ENCODE measurements at regions not wholly inside any gene's neighbourhood (a gene's known extent, or its start where the extent isn't known, plus 50 kb on each side); places are given as distances from the start of the nearest gene placed in this dataset.
"Not testable (repeated sequence)": the region's sequence is repeated elsewhere in the genome, so short reads cannot be mapped to it uniquely, and the experiment has no call there.

- DNase-seq (ENCODE audit: low spot score) = no peak
These were observed 60.3 kb upstream of the ZNF81 start for GRCh38 chrX:47776292-47777006.

- no peak for DNase-seq (ENCODE audit: low spot score)
These were observed 63.9 kb upstream of the ZNF81 start for GRCh38 chrX:47772764-47773163.

DNA sequence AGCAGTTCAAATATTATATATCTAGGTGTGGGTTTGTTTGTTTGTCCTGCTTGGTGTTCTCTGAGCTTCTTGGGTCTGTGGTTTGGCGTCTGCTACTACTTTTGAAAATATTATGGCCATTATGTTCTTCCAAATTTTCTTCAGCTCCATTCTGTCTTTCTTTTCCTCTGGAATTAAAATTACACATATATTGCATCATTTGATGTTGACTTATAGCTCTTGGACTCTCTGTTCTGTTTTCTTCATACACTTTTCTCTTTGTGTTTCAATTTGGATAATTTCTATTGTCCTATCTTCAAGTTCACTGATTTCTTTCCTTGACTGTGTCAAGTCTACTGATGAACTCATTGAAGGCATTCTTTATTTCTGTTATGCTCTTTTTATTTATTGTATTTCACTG is 65.2 kb upstream of the ZNF81 start:
- no peak for DNase-seq (ENCODE audit: low spot score)

DNA sequence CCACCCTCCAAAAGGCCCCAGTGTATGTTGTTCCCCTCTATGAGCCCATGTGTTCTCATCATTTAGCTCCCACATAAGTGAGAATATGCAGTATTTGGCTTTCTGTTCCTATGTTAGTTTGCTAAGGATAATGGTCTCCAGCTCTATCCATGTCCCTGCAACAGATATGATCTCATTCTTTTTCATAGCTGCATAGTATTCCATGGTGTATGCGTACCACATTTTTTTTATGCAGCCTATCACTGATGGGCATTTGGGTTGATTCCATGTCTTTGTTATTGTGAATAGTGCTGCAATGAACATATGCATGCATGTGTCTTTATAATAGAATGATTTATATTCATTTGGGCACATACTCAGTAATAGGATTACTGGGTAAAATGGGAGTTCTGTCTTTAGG is 73.9 kb upstream of the ZNF81 start:
- not testable (repeated sequence) for DNase-seq (ENCODE audit: low spot score)

DNA sequence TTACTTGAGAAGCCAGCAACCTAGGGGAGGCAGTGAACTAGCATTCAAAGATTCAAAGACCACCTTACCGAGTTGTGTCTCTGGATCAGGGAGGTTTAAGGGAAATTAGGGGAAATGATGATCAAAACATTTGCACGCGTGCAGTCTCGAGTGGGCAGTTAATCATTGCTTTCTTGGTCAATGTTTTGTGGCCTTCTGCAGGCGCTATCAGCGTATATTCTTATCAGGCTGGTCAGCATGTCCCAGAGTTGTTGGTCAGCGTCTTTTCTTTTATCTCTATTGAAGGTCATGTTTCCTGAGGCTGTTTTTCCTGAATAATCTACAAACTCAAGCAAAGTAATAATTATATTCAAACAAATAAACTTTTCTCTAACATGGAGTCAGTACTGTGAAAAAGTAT is 84.0 kb upstream of the ZNF81 start:
- no peak for DNase-seq (ENCODE audit: low spot score)

GRCh38 chrX:47751670-47752069 is 85.0 kb upstream of the ZNF81 start:
- peak; percentile 59 for DNase-seq (ENCODE audit: low spot score)

DNA sequence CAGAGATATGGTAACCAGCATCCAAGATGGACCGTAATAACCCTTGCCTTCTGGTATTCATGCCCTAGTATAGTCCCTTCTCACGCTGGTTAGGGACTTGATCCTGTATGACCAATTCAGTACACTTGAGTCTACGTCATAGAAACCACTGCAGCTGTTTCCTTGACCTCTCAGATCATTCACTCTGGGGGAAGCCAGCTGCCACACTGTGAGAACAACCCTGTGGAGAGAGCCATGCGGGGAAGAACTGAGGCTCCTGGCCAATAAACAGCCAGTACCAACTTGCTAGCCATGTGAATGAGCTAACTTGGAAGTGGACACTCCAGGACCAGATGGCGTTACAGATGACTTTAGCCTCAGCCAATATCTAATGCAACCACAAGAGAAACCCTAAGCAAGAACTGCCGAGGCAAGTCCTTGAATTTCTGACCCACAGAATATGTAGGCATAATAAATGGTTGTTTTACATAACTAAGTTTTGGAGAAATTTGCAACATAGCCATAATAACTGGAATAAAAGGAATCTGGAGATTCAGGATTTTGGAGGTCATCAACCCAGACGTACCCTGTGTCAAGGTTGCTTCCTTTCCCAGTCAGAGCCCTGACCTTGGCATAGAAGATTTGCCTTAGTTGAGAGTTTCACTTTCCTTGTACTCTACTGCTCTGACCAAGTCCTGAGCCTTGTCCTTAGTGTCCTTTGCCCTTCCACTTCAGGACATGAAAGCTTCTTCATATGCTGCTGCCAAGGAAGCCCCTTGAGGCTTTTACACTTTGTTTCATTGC is 87.3 kb upstream of the ZNF81 start:
- DNase-seq (ENCODE audit: low spot score) = no peak

DNA sequence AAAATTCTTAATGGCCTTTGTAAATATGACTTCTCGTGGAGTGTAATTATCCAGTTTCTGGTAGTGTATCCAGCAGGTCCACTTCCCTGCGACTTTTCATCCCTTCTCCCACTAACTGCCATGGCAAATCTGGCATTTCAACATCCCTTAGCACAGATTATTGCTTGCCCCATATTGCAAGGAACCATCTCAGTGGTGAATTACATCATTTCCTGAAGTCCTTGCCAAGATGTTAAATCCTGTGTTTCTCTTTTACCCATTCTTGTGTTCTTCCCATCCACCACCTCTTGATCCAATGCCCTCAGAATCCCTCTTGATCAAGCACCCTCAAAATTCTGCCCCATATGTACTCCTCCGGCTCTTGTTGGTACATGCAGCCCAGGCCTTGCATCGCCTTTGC is 88.1 kb upstream of the ZNF81 start:
- DNase-seq (ENCODE audit: low spot score) = no peak

DNA sequence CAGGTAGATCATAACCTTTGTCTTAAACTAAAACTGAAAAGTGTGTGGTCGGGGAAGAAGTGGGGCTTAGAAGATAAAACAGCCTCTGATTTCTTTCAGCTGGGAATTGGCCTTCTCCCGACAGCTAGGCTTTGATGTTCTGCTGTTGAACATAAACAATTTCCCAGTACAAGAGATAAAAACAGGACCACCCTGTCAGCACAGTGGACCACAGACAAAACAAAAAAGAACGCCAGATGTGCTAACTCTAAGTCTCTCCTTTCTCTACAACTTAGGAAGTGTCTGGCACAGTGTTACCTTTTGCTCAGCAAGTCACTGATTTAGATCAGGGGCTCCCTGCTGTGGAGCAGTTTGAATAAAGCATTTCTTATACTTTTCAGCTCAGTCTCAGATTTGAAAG is 87.5 kb upstream of the UXT start:
- DNase-seq (ENCODE audit: low spot score) = no peak

- no peak for DNase-seq (ENCODE audit: low spot score)
These were observed 86.4 kb upstream of the UXT start for GRCh38 chrX:47745416-47745815.

GRCh38 chrX:47743504-47743903 is 84.5 kb upstream of the UXT start:
- no peak for DNase-seq (ENCODE audit: low spot score)

GRCh38 chrX:47738870-47739269 is 79.9 kb upstream of the UXT start:
- DNase-seq (ENCODE audit: low spot score) = not testable (repeated sequence)

- no peak for DNase-seq (ENCODE audit: low spot score)
These were observed 64.7 kb upstream of the UXT start for GRCh38 chrX:47723689-47724088.

- DNase-seq (ENCODE audit: low spot score) = no peak
These were observed 64.1 kb upstream of the UXT start for GRCh38 chrX:47723083-47723482.

DNA sequence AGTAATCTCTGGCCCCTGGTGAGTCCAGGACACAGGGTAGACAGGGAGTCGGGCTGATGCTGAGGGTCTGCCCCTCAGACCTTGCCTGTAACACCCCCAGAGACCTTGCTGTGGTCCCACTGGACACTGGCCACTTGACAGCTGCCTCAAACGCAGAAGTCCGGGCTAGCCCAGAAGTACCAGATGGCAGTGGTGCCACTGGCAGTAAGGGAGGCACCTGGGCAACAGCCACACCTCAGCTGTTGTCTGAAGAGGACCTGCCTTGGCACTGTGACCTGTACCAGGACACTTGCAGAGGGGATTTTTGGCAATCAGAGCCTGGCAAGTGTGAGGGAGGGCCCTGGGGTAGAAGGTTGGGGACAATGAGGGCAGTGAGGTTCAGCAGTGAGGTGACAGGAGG is 63.3 kb upstream of the UXT start:
- DNase-seq (ENCODE audit: low spot score) = no peak

DNA sequence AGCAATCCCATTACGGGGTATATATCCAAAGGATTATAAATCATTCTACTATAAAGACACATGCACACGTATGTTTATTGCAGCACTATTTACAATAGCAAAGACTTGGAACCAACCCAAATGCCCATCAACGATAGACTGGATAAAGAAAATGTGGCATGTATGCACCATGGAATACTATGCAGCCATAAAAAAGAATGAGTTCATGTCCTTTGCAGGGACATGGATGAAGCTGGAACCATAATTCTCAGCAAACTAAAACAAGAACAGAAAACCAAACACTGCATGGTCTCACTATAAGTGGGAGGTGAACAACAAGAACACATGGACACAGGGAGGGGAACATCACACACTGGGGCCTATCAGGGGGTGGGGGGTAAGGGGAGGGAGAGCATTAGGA is 56.1 kb upstream of the UXT start:
- not testable (repeated sequence) for DNase-seq (ENCODE audit: low spot score)

GRCh38 chrX:47712675-47713074 is 53.7 kb upstream of the UXT start:
- not testable (repeated sequence) for DNase-seq (ENCODE audit: low spot score)

- DNase-seq (ENCODE audit: low spot score) = no peak
These were observed 51.3 kb upstream of the UXT start for GRCh38 chrX:47710252-47710651.

Data from D341Med (cell line).